Uterus (tissue), 2 donors: ENCODE measurements at regions not wholly inside any gene's neighbourhood (a gene's known extent, or its start where the extent isn't known, plus 50 kb on each side); places are given as distances from the start of the nearest gene placed in this dataset.

Experiments
- CTCF ChIP-seq, 4 experiments: fragments of 200-600 bp in 2 of 4; fragments of 450-650 bp in 2 of 4; sonication (generic) in 2 of 4; IDR thresholded peaks; one replicate each; pipeline ENCODE4 v1.5.1; 2016 to 2019; ENCODE audit warnings: antibody characterized with exemption in 4 of 4, mild to moderate bottlenecking in 2 of 4, moderate library complexity in 1 of 4
- POLR2A ChIP-seq, 2 donors: fragments of 450-650 bp; IDR thresholded peaks; one replicate each; pipeline ENCODE4 v1.6.1; 2016; ENCODE audit warnings: antibody characterized with exemption in 2 of 2, mild to moderate bottlenecking in 1 of 2, moderate library complexity in 1 of 2

GRCh38 chr11:97756571-97757335, 1264.0 kb upstream of the CNTN5 start:
- TF ChIP-seq POLR2A (IDR thresholded peaks at IDR 0.05) (no peak), CTCF (IDR thresholded peaks at IDR 0.05) (no peak)
